ENCODE measurements at regions not wholly inside any gene's neighbourhood (a gene's known extent, or its start where the extent isn't known, plus 50 kb on each side); places are given as distances from the start of the nearest gene placed in this dataset.

DNA sequence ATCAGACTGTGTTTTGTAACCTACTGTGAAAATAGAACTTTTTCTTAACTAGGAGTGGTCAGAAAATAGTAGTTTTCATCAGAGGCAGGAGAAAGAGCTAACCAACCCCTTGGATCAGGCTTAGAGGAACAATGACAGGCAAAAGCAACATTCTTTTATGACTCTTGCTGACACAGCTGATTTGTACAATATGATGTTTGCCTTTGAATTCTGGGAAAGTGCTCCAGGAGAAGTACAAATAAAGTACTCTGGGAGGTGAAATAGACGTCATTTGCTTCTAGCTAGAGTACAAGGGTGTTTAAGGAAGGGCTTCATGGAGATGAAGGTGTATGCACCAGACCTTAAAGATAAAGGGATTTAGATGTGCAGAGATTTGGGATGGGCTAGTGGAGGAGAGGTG, 75.1 kb upstream of the KIAA1217 start:
- Histone ChIP-seq H2AFZ (no peak overlapping the region), H3K27ac (no peak overlapping the region), H3K36me3 (ENCODE audit: low read depth) (no peaks in the 10 kb centered on the region), H3K79me2 (ENCODE audit: low read depth) (no peaks in the 10 kb centered on the region), H3K9me2 (ENCODE audit: insufficient read depth) (no peaks in the 10 kb centered on the region), H3K4me2 (no peak overlapping the region), H4K20me1 (ENCODE audit: insufficient read depth) (no peaks in the 10 kb centered on the region), H3K4me1 (replicated peaks; ENCODE audit: insufficient read depth) (no peaks in the 10 kb centered on the region), H3K27me3 (ENCODE audit: insufficient read depth, low read depth) (no peaks in the 10 kb centered on the region), H3F3A (ENCODE audit: insufficient read depth, low read depth) (no peaks in the 10 kb centered on the region), H3K4me3 (no peak overlapping the region), H3K9me3 (ENCODE audit: insufficient read depth, low read depth) (no peaks in the 10 kb centered on the region)
- no TSS peak for BruUV-seq (replicated peaks)
- no peak for DNase-seq
- POLR2A ChIA-PET (ENCODE audit: unreplicated experiment) = no interaction called here
- CTCF ChIA-PET = no interaction called here
- intact Hi-C loops (cut with micrococcal nuclease; ENCODE audit: unreplicated experiment) = no loop called here
- TF ChIP-seq EZH2 (IDR thresholded peaks at IDR 0.05; ENCODE audit: low read depth) = no peak
- TF ChIP-seq, protein P1, sequence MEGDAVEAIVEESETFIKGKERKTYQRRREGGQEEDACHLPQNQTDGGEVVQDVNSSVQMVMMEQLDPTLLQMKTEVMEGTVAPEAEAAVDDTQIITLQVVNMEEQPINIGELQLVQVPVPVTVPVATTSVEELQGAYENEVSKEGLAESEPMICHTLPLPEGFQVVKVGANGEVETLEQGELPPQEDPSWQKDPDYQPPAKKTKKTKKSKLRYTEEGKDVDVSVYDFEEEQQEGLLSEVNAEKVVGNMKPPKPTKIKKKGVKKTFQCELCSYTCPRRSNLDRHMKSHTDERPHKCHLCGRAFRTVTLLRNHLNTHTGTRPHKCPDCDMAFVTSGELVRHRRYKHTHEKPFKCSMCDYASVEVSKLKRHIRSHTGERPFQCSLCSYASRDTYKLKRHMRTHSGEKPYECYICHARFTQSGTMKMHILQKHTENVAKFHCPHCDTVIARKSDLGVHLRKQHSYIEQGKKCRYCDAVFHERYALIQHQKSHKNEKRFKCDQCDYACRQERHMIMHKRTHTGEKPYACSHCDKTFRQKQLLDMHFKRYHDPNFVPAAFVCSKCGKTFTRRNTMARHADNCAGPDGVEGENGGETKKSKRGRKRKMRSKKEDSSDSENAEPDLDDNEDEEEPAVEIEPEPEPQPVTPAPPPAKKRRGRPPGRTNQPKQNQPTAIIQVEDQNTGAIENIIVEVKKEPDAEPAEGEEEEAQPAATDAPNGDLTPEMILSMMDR (conservative IDR thresholded peaks at IDR 0.05) = no peak

- no TSS peak for BruUV-seq (replicated peaks)
- no peaks in the 10 kb centered on the region for H4K20me1 ChIP-seq (ENCODE audit: insufficient read depth)
- TF ChIP-seq EZH2 (IDR thresholded peaks at IDR 0.05; ENCODE audit: low read depth) = no peak
- TF ChIP-seq, protein P1 (conservative IDR thresholded peaks at IDR 0.05) = no peak
- no peak overlapping the region for H3K4me2 ChIP-seq
- no peak for DNase-seq
- no peaks in the 10 kb centered on the region for H3K9me3 ChIP-seq (ENCODE audit: insufficient read depth, low read depth)
- no peaks in the 10 kb centered on the region for H3K27me3 ChIP-seq (ENCODE audit: insufficient read depth, low read depth)
- H2AFZ ChIP-seq = no peak overlapping the region
- H3K27ac ChIP-seq = no peak overlapping the region
- CTCF ChIA-PET = no interaction called here
- H3F3A ChIP-seq (ENCODE audit: insufficient read depth, low read depth) = no peaks in the 10 kb centered on the region
- no peaks in the 10 kb centered on the region for H3K4me1 ChIP-seq (replicated peaks; ENCODE audit: insufficient read depth)
- H3K36me3 ChIP-seq (ENCODE audit: low read depth) = no peaks in the 10 kb centered on the region
- H3K4me3 ChIP-seq = no peak overlapping the region
- intact Hi-C loops (cut with micrococcal nuclease; ENCODE audit: unreplicated experiment) = no loop called here
- POLR2A ChIA-PET (ENCODE audit: unreplicated experiment) = no interaction called here
- H3K79me2 ChIP-seq (ENCODE audit: low read depth) = no peaks in the 10 kb centered on the region
- H3K9me2 ChIP-seq (ENCODE audit: insufficient read depth) = no peaks in the 10 kb centered on the region
These were observed 72.9 kb upstream of the KIAA1217 start for GRCh38 chr10:24136070-24136469.

DNA sequence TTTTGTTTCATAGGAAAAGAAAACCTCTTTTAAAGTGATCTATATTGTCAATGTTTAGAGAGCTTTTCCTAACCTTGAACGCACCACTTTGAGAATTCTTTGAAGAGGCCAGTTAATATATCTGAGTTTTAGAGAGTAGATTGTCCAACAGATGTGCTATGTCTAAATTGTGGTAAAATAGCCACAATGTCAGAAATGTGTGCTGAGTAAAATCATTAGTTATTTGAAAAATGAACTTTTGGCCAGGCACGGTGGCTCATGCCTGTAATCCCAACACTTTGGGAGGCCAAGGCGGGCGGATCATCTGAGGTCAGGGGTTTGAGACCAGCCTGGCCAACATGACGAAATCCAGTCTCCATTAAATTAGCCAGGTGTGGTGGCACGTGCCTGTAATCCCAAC, 61.6 kb upstream of the KIAA1217 start:
- H3K4me1 ChIP-seq (replicated peaks; ENCODE audit: insufficient read depth) = no peaks in the 10 kb centered on the region
- ChIA-PET CTCF (no interaction called here), POLR2A (ENCODE audit: unreplicated experiment) (no interaction called here)
- no peaks in the 10 kb centered on the region for H3K27me3 ChIP-seq (ENCODE audit: insufficient read depth, low read depth)
- no peaks in the 10 kb centered on the region for H3K9me3 ChIP-seq (ENCODE audit: insufficient read depth, low read depth)
- no peaks in the 10 kb centered on the region for H3K9me2 ChIP-seq (ENCODE audit: insufficient read depth)
- no peak overlapping the region for H2AFZ ChIP-seq
- intact Hi-C loops (cut with micrococcal nuclease; ENCODE audit: unreplicated experiment) = no loop called here
- no peak overlapping the region for H3K4me3 ChIP-seq
- H3K79me2 ChIP-seq (ENCODE audit: low read depth) = no peaks in the 10 kb centered on the region
- TF ChIP-seq, protein P1 (conservative IDR thresholded peaks at IDR 0.05) = no peak
- H3K36me3 ChIP-seq (ENCODE audit: low read depth) = no peaks in the 10 kb centered on the region
- H4K20me1 ChIP-seq (ENCODE audit: insufficient read depth) = no peaks in the 10 kb centered on the region
- no peak for DNase-seq
- BruUV-seq (replicated peaks) = no TSS peak
- no peak overlapping the region for H3K27ac ChIP-seq
- H3F3A ChIP-seq (ENCODE audit: insufficient read depth, low read depth) = no peaks in the 10 kb centered on the region
- H3K4me2 ChIP-seq = no peak overlapping the region
